GM18498 (cell line): ENCODE measurements at regions not wholly inside any gene's neighbourhood (a gene's known extent, or its start where the extent isn't known, plus 50 kb on each side); places are given as distances from the start of the nearest gene placed in this dataset.

ENCODE experiments used
- ATAC-seq: cut with Tn5 transposase; IDR thresholded peaks from one replicate; pipeline ENCODE4 v1.9.1; 2021; ENCODE audit warnings: mild to moderate bottlenecking, moderate library complexity; ENCODE audit not compliant: unreplicated experiment

DNA sequence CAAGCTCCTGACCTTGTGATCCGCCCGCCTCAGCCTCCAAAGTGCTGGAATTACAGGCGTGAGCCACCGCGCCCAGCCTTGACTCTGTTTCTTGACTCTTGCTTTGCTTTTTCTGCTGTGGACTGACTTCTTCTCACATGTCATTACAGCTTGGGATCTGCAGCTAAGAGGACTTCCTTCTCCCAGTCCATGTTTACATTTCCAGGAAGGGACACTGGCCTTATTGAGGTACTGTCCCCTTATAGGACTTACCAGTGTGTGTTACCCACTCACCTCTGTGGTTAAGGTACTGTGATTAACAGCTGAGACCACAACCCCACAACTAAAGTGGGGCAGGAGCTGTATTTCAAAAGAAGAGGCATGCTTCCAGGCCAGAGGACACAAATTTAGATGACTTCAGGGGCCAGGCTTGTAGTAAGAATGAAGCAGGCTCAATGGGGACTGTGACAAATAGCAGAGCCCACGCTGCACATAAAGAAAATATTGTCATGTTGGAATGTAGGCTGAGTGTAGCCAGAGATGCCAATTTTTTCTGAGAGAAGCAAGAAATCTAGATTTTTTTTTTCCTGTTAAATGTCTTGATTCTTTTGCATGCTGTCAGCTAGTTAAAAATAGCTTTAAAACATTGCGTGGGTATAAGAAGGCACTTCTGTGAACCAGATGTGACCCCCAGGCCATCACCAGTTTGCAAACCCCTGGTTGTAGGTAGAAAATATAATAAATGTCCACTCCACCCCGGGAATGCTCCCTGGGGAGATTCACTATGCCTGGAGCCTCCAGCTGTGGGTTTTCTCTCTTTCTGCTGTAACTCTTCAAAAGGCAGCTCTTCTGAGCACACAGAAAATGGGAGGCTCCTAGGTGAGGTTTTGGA is 75.0 kb downstream of the PTPDC1 start:
- no peak for ATAC-seq

DNA sequence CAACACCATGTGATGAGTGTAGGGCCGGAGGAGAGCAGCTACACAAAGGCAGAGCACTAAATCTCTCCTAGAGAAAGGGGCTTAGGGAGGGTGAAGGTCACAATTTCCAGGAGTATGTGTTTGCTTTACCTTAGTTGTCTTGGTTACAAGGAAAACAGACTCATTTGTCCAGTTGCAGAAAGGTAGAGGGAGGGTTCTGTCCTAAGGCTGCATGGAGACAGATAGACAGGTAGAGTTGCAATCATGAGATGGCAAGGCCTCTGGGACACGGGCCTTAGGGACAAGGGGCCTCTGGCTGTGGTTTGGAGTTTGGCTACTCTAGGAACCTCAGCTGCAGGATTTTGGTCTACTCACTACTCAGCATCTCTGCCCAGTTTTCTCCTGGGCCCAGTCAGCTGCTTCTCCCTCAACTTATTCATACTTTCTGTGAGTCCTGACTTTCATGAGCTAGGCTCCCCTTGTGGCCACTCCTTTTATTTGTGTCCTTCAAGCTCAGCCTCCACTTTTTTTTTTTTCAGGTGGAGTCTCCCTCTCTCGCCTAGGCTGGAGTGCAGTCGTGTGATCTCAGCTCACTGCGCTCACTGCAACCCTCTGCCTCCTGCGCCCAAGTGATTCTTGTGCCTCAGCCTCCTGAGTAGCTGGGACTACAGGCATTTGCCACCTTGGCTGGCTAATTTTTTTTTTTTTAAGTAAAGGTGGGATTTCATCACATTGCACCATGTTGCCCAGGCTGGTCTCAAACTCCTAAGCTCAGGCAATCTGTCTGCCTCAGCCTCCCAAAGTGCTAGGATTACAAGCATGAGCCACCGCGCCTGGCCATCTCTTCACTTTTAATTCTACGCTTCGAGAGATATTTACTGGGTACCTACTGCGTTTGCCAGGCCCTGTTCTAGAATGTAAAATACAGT is 76.6 kb downstream of the PTPDC1 start:
- no peak for ATAC-seq

DNA sequence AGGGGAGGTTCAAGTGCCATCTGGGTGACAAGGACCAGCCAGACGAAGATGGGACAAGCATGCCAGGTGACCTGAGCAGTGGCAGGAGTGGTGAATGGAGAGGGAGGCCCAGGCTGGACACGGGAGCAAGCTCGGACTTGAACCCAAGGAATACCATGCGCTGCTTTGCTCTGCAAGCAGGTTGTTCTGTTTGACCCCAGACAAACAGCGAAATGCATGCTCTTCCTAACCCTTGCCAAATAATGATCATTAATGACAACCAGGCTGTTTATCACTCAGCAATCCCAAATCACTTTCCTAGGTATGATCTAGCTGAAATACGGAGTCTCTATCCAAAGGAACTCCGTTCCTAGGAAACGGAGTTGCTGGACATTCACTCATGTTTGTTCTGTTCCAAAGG is 77.4 kb downstream of the PTPDC1 start:
- no peak for ATAC-seq

GRCh38 chr9:94164806-94165549 is 80.7 kb downstream of the PTPDC1 start:
- no peak for ATAC-seq

DNA sequence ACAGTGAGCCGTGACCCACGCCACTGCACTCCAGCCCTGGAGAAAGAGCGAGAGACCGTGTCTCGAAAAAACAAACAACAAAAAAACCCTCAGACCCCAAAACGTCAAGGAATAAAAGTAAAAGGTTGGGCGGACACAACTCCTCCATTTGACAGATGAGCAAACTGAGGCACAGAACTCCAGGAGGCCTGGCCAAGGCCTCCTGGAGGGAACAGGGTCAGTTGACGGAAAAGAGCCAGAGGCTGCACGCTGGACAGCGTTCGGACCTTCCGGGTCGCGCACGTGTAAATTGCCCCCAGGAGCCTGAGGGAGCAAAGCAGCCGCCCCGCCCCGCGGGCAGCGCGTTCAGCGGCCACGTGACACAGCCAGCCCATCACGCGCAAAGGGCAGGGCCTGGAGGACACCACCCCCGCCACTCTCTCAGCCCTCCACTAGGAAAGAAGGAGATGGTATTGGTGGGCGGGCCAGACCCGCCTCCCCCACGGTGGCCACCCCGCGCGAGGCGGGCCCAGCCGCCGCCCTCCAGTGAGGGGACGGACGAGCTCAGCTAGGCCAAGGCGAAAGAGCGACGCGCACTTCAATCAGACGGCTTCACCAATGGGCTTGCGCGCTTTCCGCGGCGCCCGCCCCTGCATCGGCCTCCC is 81.5 kb downstream of the PTPDC1 start:
- ATAC-seq = peak; percentile 89

DNA sequence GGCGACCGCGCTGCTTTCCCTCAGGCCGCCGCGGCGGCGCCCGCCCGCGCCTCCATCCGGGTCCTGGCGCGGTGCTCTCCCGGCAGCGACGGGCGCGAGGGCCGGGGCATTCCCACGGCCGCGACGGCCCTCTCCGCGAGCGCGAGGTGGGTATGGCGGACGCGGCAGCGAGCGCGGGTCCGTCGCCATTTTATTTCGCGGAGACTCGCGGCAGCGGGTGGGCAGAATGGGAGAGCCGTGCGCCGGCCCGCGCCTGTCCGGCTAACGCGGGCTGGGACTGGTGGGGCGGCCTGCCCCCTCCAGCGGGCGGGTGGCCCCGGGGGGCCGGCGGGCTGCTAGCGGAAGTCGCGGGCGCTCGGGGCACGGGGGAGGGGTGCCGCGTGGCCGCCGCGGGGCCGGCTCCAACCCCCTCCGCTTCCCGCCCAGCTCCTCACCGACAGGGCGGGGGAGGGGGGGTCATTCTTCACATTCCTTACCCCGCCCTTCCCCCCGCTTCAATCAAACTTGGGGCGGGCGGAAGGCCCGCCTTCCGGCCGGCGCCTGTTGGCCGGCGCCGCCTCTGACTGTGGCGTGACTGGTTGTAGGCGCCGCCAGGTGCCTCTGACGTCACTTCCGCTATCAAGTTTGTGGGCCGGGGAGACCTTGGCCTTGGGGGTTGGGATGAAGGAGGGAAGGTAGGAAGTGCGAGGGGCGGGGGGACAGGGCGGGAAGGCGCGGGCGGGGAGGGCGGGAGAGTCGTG is 82.1 kb downstream of the PTPDC1 start:
- ATAC-seq = peak; percentile 67

GRCh38 chr9:94166976-94167346 is 82.7 kb downstream of the PTPDC1 start:
- ATAC-seq = no peak

DNA sequence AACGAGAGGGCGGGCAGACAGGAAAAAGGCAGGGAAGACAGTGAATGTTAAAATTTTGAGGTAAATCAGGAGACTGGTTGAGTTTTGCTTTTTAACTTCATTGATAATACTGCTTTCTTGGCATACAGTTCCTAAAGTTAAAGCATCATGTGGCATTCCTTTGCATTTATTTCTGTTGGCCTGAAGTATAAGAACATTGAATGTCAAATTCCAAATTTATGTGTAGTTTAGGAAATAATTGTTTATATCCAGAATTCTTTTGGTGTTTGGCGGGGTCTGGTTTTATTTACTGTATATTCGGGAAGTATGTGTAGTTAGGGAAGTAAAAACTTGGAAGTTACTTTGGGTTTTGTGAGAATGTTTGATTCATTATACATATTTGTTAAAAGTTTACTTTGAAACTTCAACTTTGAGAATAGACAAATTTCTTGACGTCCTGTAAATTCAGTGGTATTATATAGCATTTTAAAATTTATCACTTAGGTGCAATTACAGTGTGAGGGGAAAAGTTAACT is 83.2 kb downstream of the PTPDC1 start:
- ATAC-seq = no peak

DNA sequence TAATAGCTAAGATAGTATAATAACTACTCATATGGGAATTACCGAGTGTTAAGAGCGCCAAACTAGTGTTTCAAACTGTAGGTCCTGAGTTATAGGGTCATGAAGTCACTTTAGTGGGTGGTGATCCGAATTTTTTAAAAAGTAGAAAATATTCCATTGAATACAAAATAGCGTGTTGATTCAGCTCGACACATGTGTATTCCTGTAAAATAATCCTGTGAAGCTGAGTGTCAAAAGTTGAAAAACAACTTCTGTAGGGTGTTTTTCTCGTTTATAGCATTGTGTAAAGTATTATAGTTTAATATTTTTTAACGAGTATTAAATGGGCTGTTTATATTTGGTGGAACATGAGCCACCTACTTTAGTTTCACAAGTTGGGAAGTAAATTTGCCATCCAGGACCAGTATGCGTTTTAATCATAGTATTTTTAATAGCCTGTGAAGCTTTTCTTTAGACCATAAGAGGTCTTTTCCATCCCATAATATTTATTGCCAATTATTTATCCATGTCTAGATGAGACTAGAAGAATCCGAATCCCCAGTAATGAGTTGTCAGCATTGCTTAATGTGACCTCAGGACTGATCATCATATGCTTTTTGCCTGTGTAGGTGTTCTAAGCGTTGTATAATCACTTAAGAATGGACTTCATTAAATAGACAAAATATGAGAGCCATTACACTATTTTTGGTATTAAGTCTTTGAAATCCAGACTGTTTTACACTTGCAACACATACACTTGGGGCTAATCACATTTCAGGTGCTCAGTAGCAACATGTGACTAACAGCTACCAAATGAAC is 84.1 kb downstream of the PTPDC1 start:
- ATAC-seq = no peak

DNA sequence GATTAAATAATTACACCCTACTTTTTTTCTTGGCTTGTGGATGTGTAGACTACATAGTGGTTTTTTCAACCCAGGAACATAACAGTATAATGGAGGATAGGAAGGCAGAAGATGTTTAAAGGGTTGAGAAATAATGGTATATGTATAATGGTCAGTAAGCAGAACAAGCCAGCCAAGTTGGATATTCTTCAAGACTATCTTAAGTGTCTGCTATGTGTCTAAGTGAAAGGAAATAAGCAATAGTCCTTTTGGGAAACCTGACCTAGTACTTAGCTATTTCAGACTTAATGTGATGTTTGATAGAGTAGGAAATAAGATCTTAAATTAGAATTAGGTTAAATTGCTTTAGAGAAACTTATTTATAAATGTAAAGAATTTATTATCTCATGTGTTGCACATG is 85.7 kb downstream of the PTPDC1 start:
- no peak for ATAC-seq

DNA sequence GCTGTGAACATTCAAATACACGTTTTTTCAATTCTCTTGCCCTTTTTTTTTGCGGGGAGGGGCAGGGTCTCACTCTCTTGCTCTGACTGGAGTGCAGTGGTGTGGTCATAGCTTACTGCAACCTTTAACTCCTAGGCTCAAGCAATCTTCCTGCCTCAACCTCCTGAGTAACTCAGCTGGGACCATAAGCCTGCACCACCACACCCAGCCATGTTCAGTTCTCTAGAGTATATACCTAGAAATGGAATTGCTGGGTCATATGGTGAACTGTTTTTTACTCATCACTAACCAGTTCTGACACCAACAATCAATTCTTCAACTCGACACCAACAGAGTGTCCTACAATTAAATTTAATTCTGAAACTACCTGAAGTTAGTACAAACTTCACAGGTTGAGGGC is 85.5 kb upstream of the ZNF169 start:
- no peak for ATAC-seq

DNA sequence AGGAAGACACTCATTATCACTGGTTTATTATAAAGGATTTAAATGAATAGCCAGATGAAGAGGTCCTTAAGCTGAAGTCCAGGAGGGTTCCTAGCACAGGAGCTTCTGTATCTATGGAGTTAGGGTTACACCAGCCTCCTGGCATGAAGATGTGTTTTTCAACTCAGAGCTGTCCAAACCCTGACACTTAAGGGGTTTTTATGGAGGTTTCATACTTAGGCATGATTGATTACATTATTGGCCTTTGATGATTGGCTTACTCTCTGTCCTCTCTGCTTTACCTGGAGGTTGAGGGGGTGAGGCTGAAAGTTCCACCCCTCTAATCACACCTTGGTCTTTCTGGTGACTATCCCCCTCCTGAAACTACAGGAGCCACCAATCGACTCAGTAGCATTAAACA is 84.9 kb upstream of the ZNF169 start:
- ATAC-seq = no peak

GRCh38 chr9:94175669-94176068 is 83.4 kb upstream of the ZNF169 start:
- ATAC-seq = no peak

DNA sequence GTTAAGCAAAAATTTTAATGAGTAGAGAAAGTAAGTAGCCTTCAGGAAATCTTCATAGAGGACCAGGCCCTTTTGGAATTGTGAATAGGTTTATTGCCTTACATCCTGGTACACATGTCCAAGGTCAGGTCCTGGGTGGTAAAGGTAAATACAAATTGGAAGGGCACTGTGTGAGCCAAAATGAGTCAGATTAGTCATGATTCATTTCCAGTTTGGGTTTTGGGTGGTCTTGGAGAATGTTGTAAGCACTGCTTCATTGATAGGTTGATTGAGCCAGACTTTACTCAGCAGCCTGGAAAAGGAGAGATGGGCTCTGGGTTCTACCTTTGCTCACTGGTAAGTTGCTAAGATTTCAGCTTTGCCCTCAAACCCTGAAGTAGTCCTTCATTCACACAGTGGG is 82.5 kb upstream of the ZNF169 start:
- ATAC-seq = no peak

GRCh38 chr9:94178927-94179326 is 80.2 kb upstream of the ZNF169 start:
- ATAC-seq = peak; percentile 79

DNA sequence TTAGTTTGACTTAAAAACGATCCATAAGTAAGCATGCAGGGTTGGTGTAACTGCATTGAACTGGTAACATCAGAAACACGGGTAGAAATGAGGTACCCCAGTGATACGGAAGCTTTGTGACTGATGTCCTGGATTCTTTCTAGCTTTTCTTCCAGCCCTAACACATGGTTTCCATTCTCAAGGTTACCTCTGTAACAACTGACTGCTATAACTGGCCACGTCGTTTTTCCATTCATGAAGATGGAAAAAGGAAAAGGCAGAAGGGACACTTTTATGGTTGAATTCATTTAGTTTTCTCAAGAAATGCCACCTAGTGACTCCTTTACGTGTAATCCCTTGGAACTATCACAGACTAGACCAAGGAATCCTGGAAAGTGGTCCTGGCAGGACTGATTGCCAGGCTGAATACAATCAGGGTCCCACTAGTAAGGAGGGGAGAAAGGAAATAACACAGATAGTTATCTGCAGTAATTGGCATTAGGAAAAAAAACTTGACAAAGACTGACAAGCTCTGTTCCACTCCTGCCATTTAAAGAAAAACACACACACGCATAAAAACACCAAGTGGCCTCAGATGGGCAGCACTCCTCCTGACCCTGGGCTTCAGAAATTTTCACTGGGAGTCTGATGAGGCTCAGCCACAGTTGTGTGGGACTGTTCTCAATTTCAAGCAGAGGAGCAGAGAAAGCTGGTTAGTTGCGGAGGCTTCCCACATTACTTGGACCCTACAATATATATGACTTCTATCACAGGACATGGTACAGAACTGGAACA is 77.5 kb upstream of the ZNF169 start:
- ATAC-seq = no peak

GRCh38 chr9:94182532-94182931 is 76.6 kb upstream of the ZNF169 start:
- no peak for ATAC-seq

DNA sequence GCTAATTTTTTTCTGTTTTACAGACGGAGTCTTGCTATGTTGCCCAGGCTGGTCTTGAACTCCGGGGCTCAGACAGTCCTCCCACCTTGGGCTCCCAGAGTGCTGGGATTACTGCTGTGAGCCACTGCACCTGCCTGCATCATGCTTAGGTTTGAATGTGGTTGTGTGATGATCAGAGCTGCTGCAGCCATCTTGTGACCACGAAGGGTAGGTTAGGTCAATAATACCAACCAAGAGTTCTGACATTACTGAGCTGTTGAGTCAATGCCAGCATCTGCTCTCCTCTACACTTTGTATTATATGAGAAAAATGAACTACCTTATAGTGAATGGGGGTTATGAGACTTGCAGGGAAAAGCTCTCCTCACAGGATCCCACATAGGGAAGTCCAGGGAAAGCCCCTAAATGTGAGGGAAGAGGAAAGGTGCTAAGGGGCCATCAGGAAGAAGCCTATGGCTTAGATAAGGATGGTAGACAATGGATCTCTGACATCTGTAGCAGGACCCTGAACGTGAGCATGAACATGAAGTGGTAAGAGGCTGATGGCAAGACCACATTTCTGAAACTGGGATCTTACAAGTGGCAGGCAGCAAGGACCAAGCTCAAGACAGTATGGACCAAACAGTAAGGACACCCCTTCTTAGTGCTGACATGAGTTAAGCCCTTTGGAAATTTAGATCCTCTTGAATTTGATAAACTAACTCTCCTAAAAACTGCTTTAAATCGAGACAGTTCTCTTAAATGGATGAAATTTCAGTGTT is 75.7 kb upstream of the ZNF169 start:
- ATAC-seq = no peak
